ENCODE measurements at regions not wholly inside any gene's neighbourhood (a gene's known extent, or its start where the extent isn't known, plus 50 kb on each side); places are given as distances from the start of the nearest gene placed in this dataset.
"Not testable (repeated sequence)": the region's sequence is repeated elsewhere in the genome, so short reads cannot be mapped to it uniquely, and the experiment has no call there.

- ATAC-seq, result no peak
- intact Hi-C loops (cut with DNase I, micrococcal nuclease), result no loop called here
- DNase-seq, result no peak
These were observed 401.0 kb upstream of the ZEB2 start for GRCh38 chr2:144920755-144921530.

GRCh38 chr2:144914622-144915318 lies 394.9 kb upstream of the ZEB2 start:
- ATAC-seq (no peak), DNase-seq (no peak)
- intact Hi-C loops (cut with DNase I, micrococcal nuclease), result no loop called here

- no peak for DNase-seq
- intact Hi-C loops (cut with DNase I, micrococcal nuclease), result no loop called here
- no peak for ATAC-seq
These were observed 394.2 kb upstream of the ZEB2 start for GRCh38 chr2:144914113-144914512.

GRCh38 chr2:144912206-144912605 lies 392.3 kb upstream of the ZEB2 start:
- ATAC-seq (no peak), DNase-seq (no peak)
- intact Hi-C loops (cut with DNase I, micrococcal nuclease), result no loop called here

GRCh38 chr2:144905956-144906355 lies 386.0 kb upstream of the ZEB2 start:
- no peak for DNase-seq
- intact Hi-C loops (cut with DNase I, micrococcal nuclease), result no loop called here
- ATAC-seq, result no peak

GRCh38 chr2:144904612-144905011 lies 384.7 kb upstream of the ZEB2 start:
- ATAC-seq (no peak), DNase-seq (no peak)
- intact Hi-C loops (cut with DNase I, micrococcal nuclease), result no loop called here

GRCh38 chr2:144903045-144903444 lies 383.1 kb upstream of the ZEB2 start:
- ATAC-seq; DNase-seq; intact Hi-C loops (cut with DNase I, micrococcal nuclease): not testable (repeated sequence)

GRCh38 chr2:144901386-144901785 lies 381.5 kb upstream of the ZEB2 start:
- intact Hi-C loops (cut with DNase I, micrococcal nuclease); DNase-seq; ATAC-seq: not testable (repeated sequence)

GRCh38 chr2:144896341-144896740 lies 376.4 kb upstream of the ZEB2 start:
- no peak for ATAC-seq
- no peak for DNase-seq
- intact Hi-C loops (cut with DNase I, micrococcal nuclease), result no loop called here

GRCh38 chr2:144894612-144895599 lies 375.0 kb upstream of the ZEB2 start:
- ATAC-seq (no peak), DNase-seq (no peak)
- intact Hi-C loops (cut with DNase I, micrococcal nuclease), result no loop called here

GRCh38 chr2:144893464-144893863 lies 373.5 kb upstream of the ZEB2 start:
- DNase-seq, result no peak

GRCh38 chr2:144890828-144891227 lies 370.9 kb upstream of the ZEB2 start:
- intact Hi-C loops (cut with DNase I, micrococcal nuclease), result no loop called here
- ATAC-seq, result no peak

More at GRCh38 chr2:144893464-144893863, 373.5 kb upstream of the ZEB2 start:
- intact Hi-C loops (cut with DNase I, micrococcal nuclease), result no loop called here
- no peak for ATAC-seq

GRCh38 chr2:144889348-144889747 lies 369.4 kb upstream of the ZEB2 start:
- intact Hi-C loops (cut with DNase I, micrococcal nuclease), result no loop called here
- no peak for DNase-seq
- no peak for ATAC-seq

More at GRCh38 chr2:144890828-144891227, 370.9 kb upstream of the ZEB2 start:
- no peak for DNase-seq

- intact Hi-C loops (cut with DNase I, micrococcal nuclease), result no loop called here
- ATAC-seq, result no peak
- peak; percentile 9 to 25 for DNase-seq
These were observed 366.9 kb upstream of the ZEB2 start for GRCh38 chr2:144886862-144887261.

- intact Hi-C loops (cut with DNase I, micrococcal nuclease), result no loop called here
- DNase-seq, result no peak
- no peak for ATAC-seq
These were observed 358.0 kb upstream of the ZEB2 start for GRCh38 chr2:144877893-144878292.

GRCh38 chr2:144876013-144876412 lies 356.1 kb upstream of the ZEB2 start:
- intact Hi-C loops (cut with DNase I, micrococcal nuclease), result no loop called here
- no peak for DNase-seq
- no peak for ATAC-seq

GRCh38 chr2:144875290-144875969 lies 355.5 kb upstream of the ZEB2 start:
- intact Hi-C loops (cut with DNase I, micrococcal nuclease), result no loop called here
- DNase-seq (no peak), ATAC-seq (no peak)

GRCh38 chr2:144865670-144866069 lies 345.8 kb upstream of the ZEB2 start:
- DNase-seq (no peak), ATAC-seq (no peak)
- intact Hi-C loops (cut with DNase I, micrococcal nuclease), result no loop called here

- DNase-seq (no peak), ATAC-seq (no peak)
- intact Hi-C loops (cut with DNase I, micrococcal nuclease), result no loop called here
These were observed 339.8 kb upstream of the ZEB2 start for GRCh38 chr2:144859716-144860115.

All from left colon (tissue), 2 donors.